Ishikawa (cell line): ENCODE measurements at regions not wholly inside any gene's neighbourhood (a gene's known extent, or its start where the extent isn't known, plus 50 kb on each side); places are given as distances from the start of the nearest gene placed in this dataset.

ENCODE experiments used
- CEBPB ChIP-seq: IDR thresholded peaks from 2 replicates; pipeline ENCODE4 v1.6.1; 2012
- EGR1 ChIP-seq: IDR thresholded peaks from 2 replicates; pipeline ENCODE4 v1.6.1; 2012
- EP300 ChIP-seq: IDR thresholded peaks from 2 replicates; pipeline ENCODE4 v1.6.1; 2012; ENCODE audit warnings: borderline replicate concordance
- TAF1 ChIP-seq: IDR thresholded peaks from 2 replicates; pipeline ENCODE4 v1.6.1; 2012; ENCODE audit warnings: low read depth, mild to moderate bottlenecking
- TCF12 ChIP-seq: IDR thresholded peaks from 2 replicates; pipeline ENCODE4 v1.6.1; 2012; ENCODE audit warnings: low read depth
- TEAD4 ChIP-seq: IDR thresholded peaks from 2 replicates; pipeline ENCODE4 v1.6.1; 2012
- TF ChIP-seq, protein P1 (sequence below): IDR thresholded peaks from 2 replicates; pipeline ENCODE4 v1.6.1; 2012
- TF ChIP-seq, protein P2 (sequence below): IDR thresholded peaks from 2 replicates; pipeline ENCODE4 v1.6.1; 2012; ENCODE audit warnings: low read depth, mild to moderate bottlenecking
- TF ChIP-seq, protein P3 (sequence below): IDR thresholded peaks from 2 replicates; pipeline ENCODE4 v1.6.1; 2012

- TF ChIP-seq TAF1: no peak
- TF ChIP-seq, protein P1, sequence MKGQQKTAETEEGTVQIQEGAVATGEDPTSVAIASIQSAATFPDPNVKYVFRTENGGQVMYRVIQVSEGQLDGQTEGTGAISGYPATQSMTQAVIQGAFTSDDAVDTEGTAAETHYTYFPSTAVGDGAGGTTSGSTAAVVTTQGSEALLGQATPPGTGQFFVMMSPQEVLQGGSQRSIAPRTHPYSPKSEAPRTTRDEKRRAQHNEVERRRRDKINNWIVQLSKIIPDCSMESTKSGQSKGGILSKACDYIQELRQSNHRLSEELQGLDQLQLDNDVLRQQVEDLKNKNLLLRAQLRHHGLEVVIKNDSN: no peak
- TF ChIP-seq, protein P2, sequence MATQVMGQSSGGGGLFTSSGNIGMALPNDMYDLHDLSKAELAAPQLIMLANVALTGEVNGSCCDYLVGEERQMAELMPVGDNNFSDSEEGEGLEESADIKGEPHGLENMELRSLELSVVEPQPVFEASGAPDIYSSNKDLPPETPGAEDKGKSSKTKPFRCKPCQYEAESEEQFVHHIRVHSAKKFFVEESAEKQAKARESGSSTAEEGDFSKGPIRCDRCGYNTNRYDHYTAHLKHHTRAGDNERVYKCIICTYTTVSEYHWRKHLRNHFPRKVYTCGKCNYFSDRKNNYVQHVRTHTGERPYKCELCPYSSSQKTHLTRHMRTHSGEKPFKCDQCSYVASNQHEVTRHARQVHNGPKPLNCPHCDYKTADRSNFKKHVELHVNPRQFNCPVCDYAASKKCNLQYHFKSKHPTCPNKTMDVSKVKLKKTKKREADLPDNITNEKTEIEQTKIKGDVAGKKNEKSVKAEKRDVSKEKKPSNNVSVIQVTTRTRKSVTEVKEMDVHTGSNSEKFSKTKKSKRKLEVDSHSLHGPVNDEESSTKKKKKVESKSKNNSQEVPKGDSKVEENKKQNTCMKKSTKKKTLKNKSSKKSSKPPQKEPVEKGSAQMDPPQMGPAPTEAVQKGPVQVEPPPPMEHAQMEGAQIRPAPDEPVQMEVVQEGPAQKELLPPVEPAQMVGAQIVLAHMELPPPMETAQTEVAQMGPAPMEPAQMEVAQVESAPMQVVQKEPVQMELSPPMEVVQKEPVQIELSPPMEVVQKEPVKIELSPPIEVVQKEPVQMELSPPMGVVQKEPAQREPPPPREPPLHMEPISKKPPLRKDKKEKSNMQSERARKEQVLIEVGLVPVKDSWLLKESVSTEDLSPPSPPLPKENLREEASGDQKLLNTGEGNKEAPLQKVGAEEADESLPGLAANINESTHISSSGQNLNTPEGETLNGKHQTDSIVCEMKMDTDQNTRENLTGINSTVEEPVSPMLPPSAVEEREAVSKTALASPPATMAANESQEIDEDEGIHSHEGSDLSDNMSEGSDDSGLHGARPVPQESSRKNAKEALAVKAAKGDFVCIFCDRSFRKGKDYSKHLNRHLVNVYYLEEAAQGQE: no peak
- no peak for TF ChIP-seq TCF12
- no peak for TF ChIP-seq EP300
- TF ChIP-seq, protein P3, sequence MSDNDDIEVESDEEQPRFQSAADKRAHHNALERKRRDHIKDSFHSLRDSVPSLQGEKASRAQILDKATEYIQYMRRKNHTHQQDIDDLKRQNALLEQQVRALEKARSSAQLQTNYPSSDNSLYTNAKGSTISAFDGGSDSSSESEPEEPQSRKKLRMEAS: no peak
- no peak for TF ChIP-seq CEBPB
- TF ChIP-seq EGR1: no peak
- TF ChIP-seq TEAD4: no peak
Observed at GRCh38 chr22:27136596-27136995, 479.2 kb downstream of the MIAT start.
